Central memory CD4-positive, alpha-beta T cell (primary cell): ENCODE measurements at regions not wholly inside any gene's neighbourhood (a gene's known extent, or its start where the extent isn't known, plus 50 kb on each side); places are given as distances from the start of the nearest gene placed in this dataset.

Experiments
- DNase-seq: peaks from one replicate; pipeline ENCODE4 v3.0.0; 2022

- DNase-seq, result no peak
Measured at GRCh38 chr1:218584418-218585155, 239.5 kb downstream of the TGFB2 start.

DNA sequence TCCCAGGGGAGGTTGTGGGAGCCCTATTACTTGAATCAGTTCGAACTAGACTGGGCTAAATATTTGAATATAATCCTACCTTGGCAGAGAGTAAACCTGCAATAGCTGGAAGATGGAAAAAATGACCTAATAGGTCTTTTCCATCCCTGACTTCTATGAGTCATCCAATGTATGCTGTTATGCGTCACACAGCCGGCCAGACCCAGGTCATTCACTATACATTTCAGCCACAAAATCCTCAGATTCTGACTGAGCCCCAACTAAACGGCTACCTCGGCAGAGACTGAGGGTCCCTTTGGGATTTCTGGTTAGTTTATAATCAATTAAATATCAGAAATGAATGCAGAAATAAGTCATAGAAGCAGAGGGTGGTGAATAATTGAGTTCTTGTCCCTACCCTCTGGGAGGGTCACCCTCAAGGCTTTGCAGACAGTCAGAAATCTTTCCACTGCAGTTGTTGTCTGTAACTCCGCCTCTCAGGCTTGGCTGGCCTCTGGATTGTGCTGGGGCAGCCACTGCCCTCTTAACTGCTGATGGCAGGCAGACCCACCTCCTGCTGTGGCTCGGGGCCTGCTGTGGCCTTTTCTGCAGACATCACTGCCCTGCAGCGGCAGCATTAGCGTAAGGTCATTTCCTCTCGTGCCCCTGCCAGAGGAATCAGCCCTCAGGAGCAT is 240.5 kb downstream of the TGFB2 start:
- DNase-seq, result no peak

GRCh38 chr1:218587900-218588299 is 242.8 kb downstream of the TGFB2 start:
- DNase-seq, result no peak

- no peak for DNase-seq
Measured at GRCh38 chr1:218588540-218589172, 243.5 kb downstream of the TGFB2 start.

- no peak for DNase-seq
Measured at GRCh38 chr1:218589487-218589886, 244.4 kb downstream of the TGFB2 start.

- no peak for DNase-seq
Measured at GRCh38 chr1:218591966-218592365, 246.8 kb downstream of the TGFB2 start.

- no peak for DNase-seq
Measured at GRCh38 chr1:218592688-218593087, 247.6 kb downstream of the TGFB2 start.

DNA sequence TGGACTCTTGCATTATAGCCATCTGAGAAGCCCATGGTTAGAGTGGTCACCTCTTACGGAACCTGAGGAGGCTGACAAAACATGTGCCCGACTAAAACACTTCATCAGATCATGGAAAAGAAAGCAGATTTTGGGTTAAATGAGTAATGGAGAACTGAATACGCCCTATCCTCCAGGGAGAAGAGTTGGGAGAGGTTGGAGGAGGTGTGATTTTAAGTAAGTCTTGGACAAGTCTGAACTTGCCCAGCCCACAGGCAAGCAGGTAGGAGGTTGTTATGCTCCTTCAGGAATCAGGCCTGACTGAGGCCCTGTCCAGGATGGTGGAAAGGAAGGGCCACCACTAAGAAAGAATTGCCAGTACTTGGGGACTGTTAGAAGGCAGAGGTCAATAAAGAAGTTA is 255.8 kb downstream of the TGFB2 start:
- no peak for DNase-seq

- DNase-seq, result no peak
Measured at GRCh38 chr1:218604217-218604616, 259.1 kb downstream of the TGFB2 start.

GRCh38 chr1:218611916-218612585 is 266.9 kb downstream of the TGFB2 start:
- no peak for DNase-seq

DNA sequence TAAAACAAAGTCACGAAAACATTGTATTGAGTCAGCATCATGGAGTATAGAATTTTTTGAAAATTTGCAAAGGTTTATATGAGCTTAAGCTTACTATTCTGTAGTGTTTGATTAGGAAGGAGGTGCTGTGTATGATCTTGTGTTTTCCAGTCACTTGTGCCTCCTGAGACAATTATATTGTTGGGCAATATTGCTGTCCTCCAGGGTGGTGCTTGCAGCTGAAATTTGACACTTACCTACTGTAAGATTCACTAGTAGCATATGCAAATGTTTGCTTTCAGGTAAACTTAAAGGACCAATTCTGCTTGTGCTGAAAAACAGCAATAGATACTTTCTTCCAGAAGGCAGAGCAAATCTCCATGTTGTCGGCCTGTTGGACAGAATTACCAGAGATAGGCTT is 268.0 kb downstream of the TGFB2 start:
- DNase-seq, result no peak

DNA sequence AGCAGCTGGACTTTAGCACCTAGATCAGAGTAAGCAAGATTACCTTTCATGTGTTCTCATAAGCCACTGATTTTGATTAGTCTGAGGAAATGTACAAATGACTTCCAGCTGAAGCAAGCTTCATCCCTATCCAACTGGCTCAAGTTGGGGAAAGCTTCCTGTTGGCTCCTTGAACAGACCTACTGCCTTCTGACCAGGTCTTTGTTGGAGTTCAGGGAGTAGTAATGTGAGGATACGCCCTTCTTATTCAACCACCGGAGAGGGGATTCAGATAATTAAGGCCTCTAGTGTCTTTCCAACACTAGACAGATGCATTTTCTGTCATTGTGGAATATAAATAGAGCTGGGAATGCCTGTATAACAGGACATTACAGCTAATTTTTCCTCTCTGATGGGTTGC is 268.9 kb downstream of the TGFB2 start:
- no peak for DNase-seq

GRCh38 chr1:218616681-218617080 is 271.5 kb downstream of the TGFB2 start:
- no peak for DNase-seq

GRCh38 chr1:218617986-218618385 is 272.9 kb downstream of the TGFB2 start:
- DNase-seq, result no peak

DNA sequence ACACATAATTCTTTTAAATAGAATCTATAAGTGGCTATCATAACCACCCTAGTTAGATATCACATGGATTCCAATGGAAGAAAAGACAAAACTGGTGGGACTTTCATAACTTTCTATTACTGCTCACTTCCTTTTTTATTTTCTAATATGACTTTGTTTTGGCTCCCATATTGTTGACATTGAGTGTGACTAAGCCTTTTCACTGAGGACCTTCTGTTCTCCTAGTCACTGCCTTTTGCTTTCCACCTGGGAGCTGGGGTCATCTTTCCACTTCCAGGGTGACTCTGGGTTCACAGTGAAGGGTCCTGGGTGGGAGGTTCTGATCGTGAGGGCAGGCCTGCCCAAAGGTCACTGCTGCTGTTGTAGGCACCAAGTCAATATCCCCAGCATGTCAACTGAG is 275.8 kb downstream of the TGFB2 start:
- no peak for DNase-seq

GRCh38 chr1:218624052-218624451 is 278.9 kb downstream of the TGFB2 start:
- DNase-seq, result no peak

DNA sequence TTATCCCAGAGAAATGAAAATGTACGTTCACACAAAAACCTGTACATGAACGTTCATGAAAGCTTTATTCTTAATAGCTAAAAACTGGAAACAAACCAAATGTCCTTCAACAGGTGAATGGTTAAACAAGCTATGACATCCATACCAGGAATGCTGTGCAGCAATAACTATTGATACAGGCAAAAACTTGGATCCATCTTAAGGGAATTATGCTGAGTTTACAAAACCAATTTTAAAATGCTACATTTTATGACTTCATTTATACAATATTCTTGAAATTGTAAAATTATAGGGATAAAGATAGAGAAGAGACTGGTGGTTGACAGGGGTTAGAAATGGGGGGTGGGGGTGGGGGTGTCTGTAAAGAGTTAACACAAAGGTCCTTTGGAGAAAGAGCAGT is 280.3 kb downstream of the TGFB2 start:
- no peak for DNase-seq

DNA sequence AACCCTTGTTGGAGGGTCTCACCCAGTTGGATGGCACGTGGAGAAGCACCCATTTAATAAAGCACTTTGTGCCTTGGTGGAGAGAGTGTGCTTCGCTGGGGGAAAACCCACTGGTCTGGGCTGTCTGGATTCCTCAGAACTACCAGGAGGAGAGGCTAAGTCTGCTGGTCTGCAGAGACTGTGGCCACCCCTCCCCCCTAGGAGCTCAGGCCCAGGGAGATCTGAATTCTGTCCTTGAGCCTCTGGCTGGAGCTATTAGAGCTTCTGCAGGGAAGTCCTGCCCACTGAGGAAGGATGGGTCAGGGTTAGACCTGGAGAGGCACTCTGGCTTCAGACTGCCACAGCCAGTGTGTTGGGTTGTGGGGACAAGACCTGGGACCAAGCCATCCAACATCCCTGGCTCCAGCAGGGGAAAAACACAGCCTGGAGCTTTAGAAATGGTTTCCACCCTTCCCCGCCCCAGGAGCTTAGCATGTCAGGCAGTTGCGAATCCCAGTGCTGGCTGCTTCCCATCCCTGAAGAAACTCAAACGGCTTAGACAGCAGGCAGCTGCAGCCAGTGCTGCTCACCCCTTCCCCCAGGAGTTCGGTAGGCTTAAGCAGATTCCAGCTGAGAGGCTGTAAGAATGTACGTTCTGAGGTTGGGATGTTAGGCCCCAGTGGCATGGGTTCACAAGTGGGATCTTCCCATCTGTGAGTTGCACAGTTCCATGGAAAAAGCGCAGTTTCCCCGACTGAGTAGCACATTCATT is 288.3 kb downstream of the TGFB2 start:
- no peak for DNase-seq

DNA sequence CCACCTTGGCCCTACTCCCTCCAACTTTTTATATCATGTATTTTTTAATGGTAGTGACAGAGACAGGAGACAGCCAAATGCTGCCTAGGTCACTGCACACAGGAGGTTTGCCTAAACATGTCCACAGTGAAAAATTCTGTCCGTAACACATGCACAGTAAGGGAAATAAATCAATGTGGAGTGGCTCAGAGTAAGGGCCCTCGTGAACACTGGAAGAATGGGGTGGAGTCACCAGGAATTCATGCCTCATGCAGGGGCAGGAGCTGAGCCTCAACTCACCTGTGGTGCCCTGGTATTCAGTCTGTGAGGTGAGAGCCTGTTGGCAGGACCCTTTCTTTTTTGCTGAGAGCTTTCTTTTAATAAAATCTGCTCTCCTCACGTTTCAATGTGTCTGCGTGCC is 289.1 kb downstream of the TGFB2 start:
- no peak for DNase-seq

DNA sequence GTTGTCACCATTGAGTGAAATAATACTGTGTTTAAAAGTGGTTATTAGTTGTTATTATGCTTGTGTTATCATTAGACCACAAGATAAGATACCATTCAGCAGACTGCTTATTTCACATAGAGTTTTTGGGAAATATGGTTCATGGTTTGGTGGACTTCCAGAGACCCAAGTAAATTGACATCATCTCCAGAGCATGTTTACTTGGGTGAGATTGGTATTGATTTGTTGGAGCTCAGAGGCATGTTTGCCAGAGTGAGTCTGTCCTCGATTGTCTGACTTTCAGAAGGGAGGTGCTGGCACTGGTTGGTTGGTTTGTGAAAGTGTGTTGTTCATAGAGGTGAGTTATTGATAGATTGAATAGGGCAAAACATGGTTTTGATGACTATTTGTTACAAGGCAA is 291.4 kb downstream of the TGFB2 start:
- DNase-seq, result no peak

GRCh38 chr1:218640173-218640572 is 295.0 kb downstream of the TGFB2 start:
- no peak for DNase-seq

DNA sequence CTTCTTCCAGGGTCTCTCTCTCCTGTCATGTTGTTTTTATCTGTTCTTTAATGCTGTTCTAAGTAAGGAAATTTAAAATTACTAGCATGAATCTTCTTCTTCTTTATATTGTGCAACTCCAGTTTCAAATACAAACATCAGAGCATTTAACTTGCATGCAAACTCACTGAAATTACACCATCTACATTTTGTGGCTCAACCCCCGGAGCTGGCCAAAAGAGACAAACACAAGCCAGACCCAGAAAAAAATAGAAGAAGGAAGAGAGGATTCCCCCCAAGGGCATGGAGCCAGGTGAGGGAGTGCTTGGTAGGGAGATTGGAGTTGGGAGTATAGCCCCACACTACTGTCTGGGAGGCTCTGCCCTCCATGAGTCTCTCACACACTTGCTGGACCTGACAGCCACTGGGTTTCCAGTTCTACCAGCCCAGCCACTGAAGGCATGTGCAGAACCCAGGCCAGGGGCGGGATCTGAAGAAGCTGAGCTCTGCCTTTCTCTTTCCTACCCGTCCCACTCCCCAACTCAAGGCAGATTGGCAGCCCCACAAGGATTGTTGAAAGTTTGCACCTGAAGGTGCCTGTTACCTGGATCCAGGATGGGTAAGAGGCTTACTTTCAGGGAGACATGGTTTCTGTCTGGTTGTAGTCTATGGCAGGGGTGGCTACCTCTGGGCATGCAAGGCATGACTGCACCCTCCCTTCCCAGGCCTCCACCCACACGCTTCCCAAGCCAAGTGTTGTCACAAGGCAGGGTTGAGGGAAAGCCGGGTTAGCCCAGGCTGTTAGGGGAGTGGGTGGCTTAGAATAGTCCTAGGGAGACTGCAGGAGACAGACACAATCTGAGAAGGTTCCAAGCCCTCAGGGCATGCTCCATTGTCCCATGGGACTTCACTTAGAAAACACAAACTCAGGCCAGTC is 297.2 kb downstream of the TGFB2 start:
- DNase-seq, result no peak
